IPS-NIHi7 (cell line): ENCODE measurements at regions not wholly inside any gene's neighbourhood (a gene's known extent, or its start where the extent isn't known, plus 50 kb on each side); places are given as distances from the start of the nearest gene placed in this dataset.

ENCODE experiments used
- DNase-seq: peaks from one replicate; pipeline ENCODE4 v3.0.0; 2012; ENCODE audit warnings: mixed read lengths; ENCODE audit errors: extremely low spot score

GRCh38 chr11:11078344-11079086, 220.7 kb upstream of the ZBED5 start:
- no peak for DNase-seq

- no peak for DNase-seq
Observed at GRCh38 chr11:11077898-11078297, 220.0 kb upstream of the ZBED5 start.

DNA sequence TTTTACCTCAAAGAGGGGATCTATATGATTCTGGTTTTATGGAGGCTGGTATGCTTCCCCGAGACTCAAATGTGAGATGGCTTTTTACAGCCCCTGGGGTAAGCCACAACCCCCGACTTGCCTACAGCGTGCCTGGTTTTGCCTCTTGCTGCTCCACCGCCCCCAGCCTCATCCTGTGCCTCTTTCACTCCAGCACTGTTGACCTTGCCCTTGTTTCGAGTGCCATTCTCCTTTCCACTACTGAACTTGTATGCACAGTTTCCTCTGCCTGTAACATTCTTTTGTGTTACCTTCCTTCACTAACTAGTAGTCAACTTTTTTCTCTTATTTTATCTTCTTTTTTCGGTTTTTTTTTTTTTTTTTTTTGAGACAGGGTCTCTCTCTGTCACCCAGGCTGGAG, 219.0 kb upstream of the ZBED5 start:
- no peak for DNase-seq

DNA sequence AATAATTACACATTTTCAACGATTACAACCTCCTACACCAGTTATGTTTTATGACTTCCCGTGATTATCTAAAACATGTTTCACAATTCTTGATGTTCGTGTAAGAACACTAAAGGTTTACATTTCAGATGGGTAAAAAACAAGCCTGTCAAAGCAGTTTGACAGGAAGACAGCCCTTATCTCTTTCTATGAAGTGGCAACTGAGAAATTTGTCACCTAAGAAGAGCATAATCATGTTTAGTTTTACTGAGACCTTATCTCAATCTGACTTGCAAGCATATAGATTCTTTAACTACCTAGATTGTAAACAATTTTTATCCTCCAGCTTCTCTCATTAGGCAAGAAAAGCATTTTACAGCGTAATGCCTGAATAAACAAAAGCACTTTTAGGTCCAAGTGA, 218.4 kb upstream of the ZBED5 start:
- no peak for DNase-seq

DNA sequence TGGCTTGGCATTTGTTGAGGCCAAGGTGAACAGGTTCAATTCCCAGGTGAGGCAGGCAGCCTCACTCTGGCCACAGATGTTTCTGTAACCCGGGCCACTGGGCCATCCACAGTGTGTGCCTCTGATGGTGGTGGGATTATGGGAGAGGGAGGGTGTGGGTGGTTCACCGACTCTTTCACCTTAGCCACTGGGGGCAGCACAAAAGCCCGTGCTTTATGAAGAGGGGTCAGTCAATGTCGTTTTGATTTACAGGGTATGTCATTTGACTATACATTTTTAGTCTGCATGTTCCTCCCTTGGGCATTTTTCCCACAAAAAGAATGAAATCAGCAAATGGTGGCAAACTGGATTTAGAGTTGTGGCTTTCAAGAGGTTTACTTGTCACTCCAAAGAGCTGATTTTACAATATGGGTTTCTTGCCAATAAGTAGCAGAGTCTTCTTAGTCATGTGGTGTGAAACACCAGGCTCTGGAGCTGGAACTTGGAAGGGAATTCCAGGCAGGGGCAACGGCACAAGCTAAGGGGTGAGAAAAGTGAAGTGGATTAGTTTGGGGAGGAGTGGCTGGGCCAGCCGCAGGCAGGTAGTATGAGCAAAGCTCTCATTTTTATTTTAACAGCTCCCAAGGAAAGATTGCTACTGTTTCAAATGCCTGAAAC, 217.8 kb upstream of the ZBED5 start:
- no peak for DNase-seq

GRCh38 chr11:11074686-11075335, 217.0 kb upstream of the ZBED5 start:
- DNase-seq = no peak

DNA sequence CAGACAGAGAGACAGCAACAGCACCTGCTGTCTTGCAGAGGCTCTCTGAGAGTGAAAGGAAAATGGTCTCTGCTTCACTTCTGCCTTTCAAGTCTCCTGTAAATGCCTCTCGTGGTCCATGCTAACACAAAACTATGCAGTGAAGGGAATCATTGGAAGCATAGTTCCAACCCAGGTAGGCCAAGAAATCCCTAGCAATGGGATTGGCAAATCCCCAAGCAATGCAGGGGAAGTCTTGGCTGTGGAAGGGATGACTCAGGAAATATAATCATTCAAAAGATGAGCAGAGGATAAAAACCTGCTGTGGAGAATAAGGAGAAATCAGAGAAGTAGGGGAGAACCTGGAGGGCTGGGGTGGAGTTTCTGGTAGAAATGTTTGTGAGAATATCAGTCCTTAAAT, 216.1 kb upstream of the ZBED5 start:
- DNase-seq = no peak

GRCh38 chr11:11072067-11072466, 214.2 kb upstream of the ZBED5 start:
- peak; percentile 59 for DNase-seq

DNA sequence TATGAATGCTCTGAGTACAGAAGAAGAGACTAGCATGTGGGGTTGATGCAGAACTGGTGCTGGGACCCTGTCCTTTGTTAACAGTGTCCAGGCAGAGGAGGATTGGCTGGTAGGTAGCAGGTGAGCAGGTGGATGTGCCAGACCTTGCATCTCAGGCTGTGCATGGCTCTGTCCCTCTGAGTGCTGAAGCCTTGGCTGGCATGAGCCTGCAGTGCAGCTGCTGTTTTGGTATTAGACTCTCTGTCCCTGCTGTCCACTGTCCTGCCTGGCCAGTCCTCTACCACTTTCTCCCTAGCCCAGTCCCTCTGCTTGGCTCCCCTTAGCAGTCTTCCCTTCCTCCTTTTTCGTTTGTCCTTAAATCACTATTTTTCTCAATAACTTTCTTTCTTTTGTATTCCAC, 213.6 kb upstream of the ZBED5 start:
- no peak for DNase-seq

- DNase-seq = no peak
Observed at GRCh38 chr11:11070976-11071375, 213.1 kb upstream of the ZBED5 start.

DNA sequence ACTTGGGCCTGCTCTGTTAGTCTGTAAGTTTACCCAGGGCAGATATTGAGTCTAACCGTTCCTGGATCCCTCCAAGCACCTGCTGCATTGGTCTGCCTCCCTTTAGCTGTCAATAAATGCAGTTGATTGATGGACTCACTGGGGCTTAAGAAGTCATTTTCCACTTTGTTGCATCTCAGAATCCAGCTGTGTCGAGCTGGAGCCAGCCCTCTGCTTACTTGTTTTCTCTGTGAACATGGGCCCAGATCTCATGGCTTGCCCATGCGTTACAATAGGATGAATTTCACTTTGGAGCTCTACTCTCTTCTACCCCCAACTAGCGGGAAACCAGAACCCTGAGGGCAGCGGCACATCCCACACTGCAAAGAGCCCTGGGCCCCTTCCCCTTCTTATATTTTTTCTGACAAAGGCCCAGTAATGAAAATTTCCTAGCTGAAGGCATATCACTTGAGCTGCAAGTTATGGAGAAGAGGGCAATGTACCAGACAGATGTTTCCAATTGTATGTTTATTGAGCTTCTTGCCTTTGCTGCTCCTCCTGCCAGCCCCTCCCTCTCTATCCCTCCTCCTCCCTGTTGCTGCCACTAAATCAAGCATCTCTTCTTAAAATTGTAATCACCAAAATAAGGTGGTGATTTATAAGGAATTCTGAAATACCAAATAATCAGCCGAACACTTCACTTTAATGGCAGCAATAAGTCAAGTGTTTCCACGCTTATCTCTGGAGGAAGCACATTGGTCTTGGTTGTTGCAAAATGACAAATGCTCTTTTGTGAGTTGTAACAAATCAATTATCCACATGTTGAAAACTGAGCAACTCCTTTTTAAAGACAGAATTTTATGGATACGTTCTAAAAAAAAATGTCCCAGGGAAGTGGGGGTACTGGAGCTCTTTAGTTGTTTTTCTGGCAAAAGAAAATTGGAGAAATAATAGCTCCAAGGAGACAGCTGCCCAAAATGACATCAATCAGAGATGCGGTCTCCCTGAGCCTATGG, 212.3 kb upstream of the ZBED5 start:
- DNase-seq = no peak

- no peak for DNase-seq
Observed at GRCh38 chr11:11068113-11068512, 210.3 kb upstream of the ZBED5 start.

DNA sequence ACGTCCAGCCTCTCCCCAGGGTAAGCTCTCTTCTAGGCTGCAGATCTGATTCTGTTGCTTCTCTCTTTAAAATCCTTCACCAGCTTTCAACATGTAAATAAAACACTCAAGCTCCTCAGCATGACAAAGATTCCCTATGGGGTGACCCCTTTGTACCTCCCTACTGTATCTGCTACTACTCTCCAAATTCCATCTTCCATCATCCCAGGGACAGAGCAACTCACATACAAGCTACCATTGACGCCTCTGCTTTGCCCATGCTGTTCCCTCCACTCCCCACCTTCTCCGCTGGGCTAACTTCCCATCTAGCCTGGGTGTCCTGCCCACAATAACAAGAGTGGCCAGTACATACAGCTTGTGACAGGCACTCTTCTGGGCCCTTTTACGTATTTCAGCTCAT, 207.5 kb upstream of the ZBED5 start:
- DNase-seq = peak; percentile 45

GRCh38 chr11:11057472-11057854, 199.6 kb upstream of the ZBED5 start:
- DNase-seq = no peak

- DNase-seq = no peak
Observed at GRCh38 chr11:11056749-11057471, 199.1 kb upstream of the ZBED5 start.

DNA sequence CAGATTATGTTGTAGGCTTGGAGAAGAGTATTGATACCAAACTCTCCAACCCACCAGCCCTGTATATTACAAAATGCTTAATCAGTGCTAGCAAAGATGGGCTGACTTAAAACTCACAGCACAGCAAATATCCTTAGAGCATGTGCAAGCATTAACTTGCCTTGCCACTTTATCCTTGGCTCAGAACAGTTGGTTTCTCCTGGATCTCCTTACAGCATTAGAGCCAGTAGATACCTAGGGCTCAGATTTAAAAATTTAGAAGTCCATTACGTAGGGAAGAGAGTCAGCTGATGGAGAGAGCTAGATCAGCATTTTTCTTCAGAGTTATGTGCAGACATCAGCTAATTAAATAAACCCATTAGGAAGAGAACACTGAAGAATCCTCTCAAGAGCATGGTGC, 198.5 kb upstream of the ZBED5 start:
- no peak for DNase-seq

DNA sequence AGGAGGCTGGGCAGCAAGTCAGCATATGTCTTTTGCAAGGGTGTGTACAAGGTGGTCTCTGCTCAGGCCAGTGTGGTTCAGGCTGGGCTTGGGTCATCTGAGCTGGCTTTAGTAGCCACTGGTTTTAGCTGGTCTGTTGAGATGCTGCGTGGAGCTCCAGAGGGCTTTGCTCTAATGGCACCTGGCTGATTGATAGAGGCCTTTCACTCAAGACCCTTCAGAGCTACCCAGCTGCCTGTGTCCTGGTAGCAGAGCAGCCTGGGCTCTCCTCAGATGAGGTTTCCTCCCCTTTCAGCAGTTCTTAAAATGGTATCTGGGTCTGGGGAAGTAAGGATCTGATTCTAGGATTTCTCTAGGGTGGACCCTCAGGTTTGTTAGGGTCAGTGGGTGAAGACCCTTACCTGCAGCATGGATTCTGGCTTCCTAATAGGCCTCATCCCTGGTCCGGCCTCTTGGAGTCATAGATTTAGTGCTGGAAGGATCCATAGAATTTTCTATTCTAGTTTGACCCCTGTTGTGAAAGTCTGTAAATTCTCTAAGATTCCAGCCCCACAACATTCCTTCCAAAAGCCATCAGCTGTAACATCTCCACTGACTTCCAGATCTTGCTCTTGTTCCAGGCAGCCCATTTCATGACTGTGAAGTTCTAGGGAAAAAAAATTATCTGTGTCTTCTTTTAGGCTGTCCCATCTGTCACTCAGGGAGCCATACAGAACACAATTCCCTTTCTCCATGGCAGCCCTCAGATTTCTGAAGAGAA, 190.2 kb upstream of the ZBED5 start:
- DNase-seq = no peak

DNA sequence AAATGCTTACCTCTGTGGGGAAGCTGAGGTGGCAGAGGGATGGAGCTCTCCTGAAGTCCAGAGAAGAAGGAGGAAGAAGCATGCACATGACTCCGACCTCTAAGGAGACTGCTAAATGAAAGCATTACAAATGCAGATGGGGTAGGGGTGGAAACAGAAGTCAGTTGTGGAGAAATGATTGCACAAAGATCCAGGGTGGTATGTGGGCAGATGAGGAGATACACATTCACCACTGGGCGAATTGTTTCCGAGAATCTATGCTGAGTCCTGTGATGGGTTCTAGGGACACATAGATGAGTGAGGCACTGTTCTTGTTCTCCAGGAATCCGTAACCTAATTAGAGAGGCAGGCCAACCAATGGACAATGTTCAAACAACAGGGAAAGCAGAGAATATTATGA, 188.9 kb upstream of the ZBED5 start:
- no peak for DNase-seq

DNA sequence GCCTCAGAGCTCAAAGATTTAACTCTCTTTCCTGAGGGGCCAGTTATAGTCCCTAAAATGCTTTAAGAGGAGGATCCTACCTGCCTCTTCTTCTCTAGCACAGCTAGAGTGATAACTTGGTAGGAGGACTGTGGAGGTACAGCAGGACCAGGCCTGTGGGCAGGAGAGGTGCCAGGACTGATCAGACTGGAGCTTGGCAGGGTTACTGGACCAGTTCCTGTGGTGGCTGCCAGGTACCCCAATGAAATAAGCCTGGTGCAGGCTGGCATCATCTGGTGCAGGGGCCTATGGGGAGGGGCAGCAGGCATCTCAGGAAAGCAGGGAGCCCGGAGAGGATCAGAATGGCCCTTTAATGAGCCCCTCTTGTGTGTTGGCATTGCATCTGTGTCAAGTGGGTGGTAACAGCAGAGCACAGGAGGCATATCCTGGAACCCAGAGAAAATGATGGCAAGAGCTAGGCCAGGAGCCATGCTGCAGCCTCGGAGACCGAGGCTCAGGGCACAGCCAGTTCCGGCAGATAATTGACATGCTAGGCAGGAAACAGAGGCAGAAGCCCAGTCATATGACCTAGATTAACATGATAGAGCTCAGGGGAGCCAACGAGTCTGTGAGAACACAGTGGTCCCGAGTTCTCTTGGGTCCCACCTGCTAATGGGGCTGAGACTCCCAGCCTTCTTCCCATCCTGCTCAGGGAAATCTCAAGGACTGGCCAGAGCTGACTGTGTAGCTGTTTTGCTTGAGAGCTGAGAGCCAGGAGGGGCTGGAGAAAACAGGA, 187.5 kb upstream of the ZBED5 start:
- no peak for DNase-seq
